NCI-H2107 treated with DMSO at 0.1 percent for 48 hours (cell line): ENCODE measurements at regions not wholly inside any gene's neighbourhood (a gene's known extent, or its start where the extent isn't known, plus 50 kb on each side); places are given as distances from the start of the nearest gene placed in this dataset.

Source experiments
- DNase-seq: peaks from one replicate; lab custom pipeline; 2025; ENCODE audit not compliant: unreplicated experiment; lab: John Stamatoyannopoulos, UW

DNA sequence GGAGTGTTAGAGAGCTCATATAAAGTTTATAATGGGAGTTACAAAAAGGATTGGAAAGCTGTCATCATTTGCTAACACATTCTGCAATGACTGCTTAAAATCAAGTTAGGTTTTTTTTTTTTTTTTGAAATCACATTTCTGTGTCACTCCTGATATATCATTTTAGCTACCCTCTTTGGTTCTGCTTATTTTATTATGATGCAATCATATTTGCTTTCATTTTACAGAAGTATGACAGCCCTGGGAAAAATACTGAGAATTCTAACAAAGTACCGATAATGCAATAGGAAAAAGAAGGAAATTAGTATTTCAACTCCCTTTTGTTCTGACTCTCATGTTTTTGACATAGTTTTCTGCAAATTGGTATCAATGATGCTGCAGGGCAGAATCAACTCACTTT, 71.6 kb upstream of the MDGA2 start:
- no peak for DNase-seq

DNA sequence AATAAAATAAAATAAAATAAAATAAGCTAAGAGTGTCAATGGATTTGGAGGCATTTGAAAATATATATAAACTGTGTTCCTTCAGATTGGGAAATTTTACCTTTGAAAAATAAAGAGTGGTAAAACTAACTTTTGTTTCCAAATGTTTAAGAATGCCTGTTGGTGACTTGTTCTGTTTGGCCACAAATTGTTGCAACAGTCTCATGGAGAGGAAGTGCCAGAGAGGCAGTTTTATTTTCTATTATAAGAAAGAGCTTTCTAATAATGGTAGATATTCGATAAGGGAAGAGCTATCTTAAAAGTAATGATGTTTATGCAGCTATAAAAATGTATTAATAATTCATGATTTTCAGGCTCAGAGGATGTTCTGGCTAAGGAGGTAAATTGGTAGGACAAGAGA, 68.8 kb upstream of the MDGA2 start:
- DNase-seq, result no peak

DNA sequence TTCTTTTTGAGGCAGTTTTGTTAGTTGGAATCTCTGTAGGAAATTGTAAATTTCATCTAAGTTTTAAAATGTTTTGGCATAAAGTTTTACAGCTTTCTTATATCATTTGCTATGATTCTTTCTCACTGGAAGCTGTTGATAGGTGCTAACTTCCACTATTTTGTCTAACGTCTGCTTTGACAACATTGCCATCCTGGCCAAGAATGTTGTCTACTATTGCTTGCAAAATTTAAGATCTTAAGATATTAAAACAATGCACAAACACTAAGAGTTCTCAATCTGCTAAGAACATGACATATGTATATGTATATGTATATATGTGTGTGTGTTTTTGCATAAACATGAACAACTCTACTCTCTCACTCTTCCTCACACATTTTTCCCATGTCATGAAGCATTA, 64.1 kb upstream of the MDGA2 start:
- no peak for DNase-seq

DNA sequence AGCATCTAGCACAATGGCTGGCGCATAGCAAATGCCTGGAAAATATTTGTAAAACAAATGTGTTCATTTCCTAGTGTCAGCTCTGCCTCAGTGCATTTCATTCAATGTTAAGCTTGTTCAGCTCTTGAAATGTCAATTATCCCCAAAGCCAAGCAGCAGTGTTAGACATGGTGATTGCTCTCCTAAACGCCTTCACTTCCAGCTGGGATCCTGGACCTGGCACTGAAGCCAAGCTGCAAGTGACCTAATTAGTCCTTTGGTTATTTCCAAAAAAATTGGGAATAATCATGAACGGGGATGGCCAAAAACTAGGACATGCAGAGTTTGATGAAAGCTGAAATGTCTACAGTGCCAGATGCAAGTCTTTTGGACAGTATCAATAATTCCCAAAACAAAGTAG, 54.9 kb upstream of the MDGA2 start:
- DNase-seq, result no peak
